ENCODE measurements at regions not wholly inside any gene's neighbourhood (a gene's known extent, or its start where the extent isn't known, plus 50 kb on each side); places are given as distances from the start of the nearest gene placed in this dataset.

GRCh38 chr3:152183473-152183872 is 85.3 kb upstream of the MBNL1 start:
- Histone ChIP-seq H4K20me1 (ENCODE audit: insufficient read depth, low read length, poor library complexity, severe bottlenecking) (no peaks in the 10 kb centered on the region), H3K4me3 (ENCODE audit: low read length, poor library complexity, severe bottlenecking) (no peak overlapping the region), H2AFZ (ENCODE audit: low read length) (peak overlapping the region; percentile 13; the same call in 1 of the 2 replicates), H3K9me2 (replicated peaks; ENCODE audit: low read depth, low read length) (no peaks in the 10 kb centered on the region), H3K4me1 (ENCODE audit: insufficient read depth, low read length, poor library complexity, severe bottlenecking) (peaks cover 11% of the 10 kb centered on the region), H3K9me3 (ENCODE audit: insufficient read depth, low read depth, low read length) (no peaks in the 10 kb centered on the region), H3K36me3 (ENCODE audit: insufficient read depth, low read length) (no peaks in the 10 kb centered on the region), H3F3A (ENCODE audit: low read depth) (no peaks in the 10 kb centered on the region), H3K9ac (ENCODE audit: low read depth, low read length, poor library complexity, severe bottlenecking) (no peak overlapping the region), H3K27me3 (ENCODE audit: insufficient read depth, low read length, poor library complexity, severe bottlenecking) (no peaks in the 10 kb centered on the region), H3K4me2 (ENCODE audit: low read depth, low read length, poor library complexity, severe bottlenecking) (peak overlapping the region; percentile 18), H3K79me2 (ENCODE audit: insufficient read depth, low read length) (no peaks in the 10 kb centered on the region)
- TF ChIP-seq CTCF (conservative IDR thresholded peaks at IDR 0.05; ENCODE audit: low read length) (peak; percentile 86), EZH2phosphoT487 (IDR thresholded peaks at IDR 0.05; ENCODE audit: borderline replicate concordance) (no peak)

- no peak overlapping the region for H3K9ac ChIP-seq (ENCODE audit: low read depth, low read length, poor library complexity, severe bottlenecking)
- H4K20me1 ChIP-seq (ENCODE audit: insufficient read depth, low read length, poor library complexity, severe bottlenecking) = no peaks in the 10 kb centered on the region
- H3K4me3 ChIP-seq (ENCODE audit: low read length, poor library complexity, severe bottlenecking) = no peak overlapping the region
- H3K79me2 ChIP-seq (ENCODE audit: insufficient read depth, low read length) = no peaks in the 10 kb centered on the region
- H3K36me3 ChIP-seq (ENCODE audit: insufficient read depth, low read length) = no peaks in the 10 kb centered on the region
- peaks cover 11% of the 10 kb centered on the region for H3K4me1 ChIP-seq (ENCODE audit: insufficient read depth, low read length, poor library complexity, severe bottlenecking)
- H2AFZ ChIP-seq (ENCODE audit: low read length) = no peak overlapping the region
- H3K9me2 ChIP-seq (replicated peaks; ENCODE audit: low read depth, low read length) = no peaks in the 10 kb centered on the region
- TF ChIP-seq EZH2phosphoT487 (IDR thresholded peaks at IDR 0.05; ENCODE audit: borderline replicate concordance) (no peak), CTCF (conservative IDR thresholded peaks at IDR 0.05; ENCODE audit: low read length) (no peak)
- no peaks in the 10 kb centered on the region for H3F3A ChIP-seq (ENCODE audit: low read depth)
- no peaks in the 10 kb centered on the region for H3K27me3 ChIP-seq (ENCODE audit: insufficient read depth, low read length, poor library complexity, severe bottlenecking)
- no peaks in the 10 kb centered on the region for H3K9me3 ChIP-seq (ENCODE audit: insufficient read depth, low read depth, low read length)
- H3K4me2 ChIP-seq (ENCODE audit: low read depth, low read length, poor library complexity, severe bottlenecking) = no peak overlapping the region
Observed at GRCh38 chr3:152184971-152185686, 83.6 kb upstream of the MBNL1 start.

- no peaks in the 10 kb centered on the region for H3F3A ChIP-seq (ENCODE audit: low read depth)
- peaks cover 11% of the 10 kb centered on the region for H3K4me1 ChIP-seq (ENCODE audit: insufficient read depth, low read length, poor library complexity, severe bottlenecking)
- H3K36me3 ChIP-seq (ENCODE audit: insufficient read depth, low read length) = no peaks in the 10 kb centered on the region
- H3K4me2 ChIP-seq (ENCODE audit: low read depth, low read length, poor library complexity, severe bottlenecking) = no peak overlapping the region
- H3K79me2 ChIP-seq (ENCODE audit: insufficient read depth, low read length) = no peaks in the 10 kb centered on the region
- H3K9me2 ChIP-seq (replicated peaks; ENCODE audit: low read depth, low read length) = no peaks in the 10 kb centered on the region
- H3K4me3 ChIP-seq (ENCODE audit: low read length, poor library complexity, severe bottlenecking) = no peak overlapping the region
- TF ChIP-seq CTCF (conservative IDR thresholded peaks at IDR 0.05; ENCODE audit: low read length) = no peak
- TF ChIP-seq EZH2phosphoT487 (IDR thresholded peaks at IDR 0.05; ENCODE audit: borderline replicate concordance) = no peak
- no peaks in the 10 kb centered on the region for H3K9me3 ChIP-seq (ENCODE audit: insufficient read depth, low read depth, low read length)
- no peaks in the 10 kb centered on the region for H3K27me3 ChIP-seq (ENCODE audit: insufficient read depth, low read length, poor library complexity, severe bottlenecking)
- no peak overlapping the region for H3K9ac ChIP-seq (ENCODE audit: low read depth, low read length, poor library complexity, severe bottlenecking)
- H2AFZ ChIP-seq (ENCODE audit: low read length) = no peak overlapping the region
- no peaks in the 10 kb centered on the region for H4K20me1 ChIP-seq (ENCODE audit: insufficient read depth, low read length, poor library complexity, severe bottlenecking)
Observed at GRCh38 chr3:152185891-152186630, 82.7 kb upstream of the MBNL1 start.

Measured in Loucy (cell line).